GM04503 (cell line): ENCODE measurements at regions not wholly inside any gene's neighbourhood (a gene's known extent, or its start where the extent isn't known, plus 50 kb on each side); places are given as distances from the start of the nearest gene placed in this dataset.

Experiments
- DNase-seq: peaks from one replicate; pipeline ENCODE4 v3.0.0-alpha.2; 2012; ENCODE audit warnings: low read depth

DNA sequence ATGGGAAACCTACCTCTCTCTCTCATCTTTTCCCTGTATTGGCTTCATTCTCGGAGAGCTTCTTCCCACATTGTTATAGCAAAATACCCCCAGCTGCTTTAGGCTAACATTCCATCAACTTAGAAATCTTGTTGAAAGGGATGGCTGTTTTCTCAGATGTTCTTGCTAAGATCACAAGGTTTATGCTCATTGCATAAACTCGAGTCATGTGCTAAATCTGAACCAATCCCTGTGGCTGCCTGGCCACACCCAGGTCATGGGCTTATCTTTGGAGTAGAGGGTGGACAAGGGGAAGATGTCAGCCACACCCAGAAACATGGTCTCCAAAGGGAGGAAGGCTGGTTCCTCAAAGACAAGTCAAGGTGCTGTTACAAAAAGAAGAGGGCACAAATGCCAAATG lies 150.6 kb upstream of the UMPS start:
- DNase-seq: no peak

DNA sequence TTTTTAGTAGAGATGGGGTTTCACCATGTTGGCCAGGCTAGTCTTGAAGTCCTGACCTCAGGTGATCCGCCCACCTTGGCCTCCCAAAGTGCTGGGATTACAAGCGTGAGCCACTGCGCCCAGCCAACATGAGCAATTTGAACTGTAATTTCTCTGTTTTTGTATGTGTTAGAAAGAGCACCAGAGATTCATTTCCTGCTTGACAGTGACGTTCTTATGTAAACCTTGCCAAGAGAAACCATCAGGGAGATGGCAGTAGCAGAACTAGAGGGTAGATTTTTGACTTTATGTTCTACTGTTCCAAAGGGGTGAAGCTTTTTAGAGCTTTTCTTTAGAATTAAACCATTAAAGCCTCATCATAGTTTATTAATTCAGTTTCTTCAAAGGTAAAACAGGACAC lies 148.1 kb upstream of the UMPS start:
- DNase-seq: no peak

DNA sequence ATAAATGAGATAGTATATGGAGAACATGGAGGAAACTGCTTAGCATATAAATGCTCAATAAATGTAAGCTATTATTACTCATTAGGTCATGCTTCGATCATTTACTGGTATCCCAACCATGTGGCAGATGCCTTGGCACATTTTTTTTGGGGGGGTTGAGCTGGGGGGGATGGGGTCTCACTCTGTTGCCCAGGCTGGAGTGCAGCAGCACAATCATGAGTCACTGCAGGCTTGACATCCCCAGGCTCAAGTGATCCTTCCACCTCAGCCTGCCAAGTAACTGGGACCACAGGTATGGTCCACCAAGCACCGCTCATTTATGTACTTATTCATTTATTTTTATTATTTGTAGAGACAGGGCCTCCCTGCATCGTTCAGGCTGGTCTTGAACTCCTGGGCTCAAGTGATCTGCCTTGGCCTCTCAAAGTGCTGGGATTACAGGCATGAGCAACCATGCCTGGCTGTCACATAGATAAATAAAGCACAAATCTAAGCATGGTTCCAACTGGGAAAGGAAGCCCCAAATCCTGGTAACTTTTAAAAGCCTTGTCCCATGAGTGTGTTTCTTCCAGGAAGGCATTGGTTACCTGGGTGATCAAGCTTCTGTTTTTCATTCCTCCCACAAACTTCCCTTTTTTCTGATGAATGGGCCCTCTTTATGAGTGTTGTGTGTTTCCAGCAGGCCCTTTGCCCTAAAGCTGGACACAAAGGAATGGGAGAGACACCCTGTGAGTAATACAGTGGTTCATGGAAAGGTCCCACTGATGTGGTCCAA lies 147.4 kb upstream of the UMPS start:
- DNase-seq: no peak

DNA sequence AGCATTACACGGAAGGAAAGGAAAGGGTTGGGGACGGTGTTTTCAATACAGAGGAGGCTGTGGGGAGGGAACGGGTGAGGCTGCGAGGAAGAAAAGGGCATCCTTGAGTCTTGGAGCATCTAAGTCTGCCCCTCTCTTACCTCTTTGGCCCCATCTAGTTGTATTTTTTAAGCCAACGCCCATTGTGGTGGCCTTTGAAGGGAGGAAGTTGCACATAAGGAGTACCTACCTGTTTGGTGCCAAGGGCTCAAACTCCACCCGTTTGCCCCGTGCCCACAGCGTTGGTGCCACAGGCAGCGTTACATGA lies 146.1 kb upstream of the UMPS start:
- no peak for DNase-seq

DNA sequence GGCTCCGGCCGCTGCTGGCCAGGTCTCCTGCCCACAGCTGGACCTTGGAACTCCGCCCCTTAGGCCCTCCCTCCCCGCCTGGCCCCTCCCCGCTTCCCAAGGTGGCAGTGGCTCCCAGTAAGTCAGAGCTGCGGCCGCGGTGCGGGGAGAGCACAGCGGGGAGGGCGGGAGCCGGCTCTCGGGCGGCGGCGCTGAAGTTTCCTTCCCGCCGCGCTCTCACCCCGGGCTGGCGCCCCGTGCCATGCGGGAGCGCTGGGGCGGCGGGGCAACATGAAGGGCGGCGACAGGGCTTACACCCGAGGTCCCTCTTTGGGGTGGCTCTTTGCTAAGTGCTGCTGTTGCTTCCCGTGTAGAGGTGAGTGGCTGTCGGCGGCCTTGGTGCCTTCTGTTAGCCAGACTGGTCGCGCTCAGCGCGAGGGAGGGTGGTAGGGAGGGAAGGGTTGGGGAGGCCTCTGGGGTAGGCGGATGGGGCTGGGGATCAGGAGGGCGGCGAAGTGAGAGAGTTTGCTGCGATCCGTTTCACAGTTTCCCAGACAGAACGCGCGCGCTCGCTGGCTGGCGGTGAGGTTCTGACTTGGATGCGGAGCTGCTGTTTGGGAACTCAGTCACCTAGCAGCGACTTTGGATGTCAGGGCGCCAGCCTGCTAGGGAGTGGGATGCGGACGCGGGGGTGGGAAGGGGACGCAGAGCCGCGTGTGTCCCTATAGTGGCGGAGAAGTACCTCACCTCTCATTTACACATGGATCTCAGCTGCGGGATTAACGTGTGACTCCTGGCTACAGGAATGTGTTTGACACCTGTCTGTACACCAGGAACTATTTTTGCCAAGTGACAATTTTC lies 145.5 kb upstream of the UMPS start:
- DNase-seq: no peak

DNA sequence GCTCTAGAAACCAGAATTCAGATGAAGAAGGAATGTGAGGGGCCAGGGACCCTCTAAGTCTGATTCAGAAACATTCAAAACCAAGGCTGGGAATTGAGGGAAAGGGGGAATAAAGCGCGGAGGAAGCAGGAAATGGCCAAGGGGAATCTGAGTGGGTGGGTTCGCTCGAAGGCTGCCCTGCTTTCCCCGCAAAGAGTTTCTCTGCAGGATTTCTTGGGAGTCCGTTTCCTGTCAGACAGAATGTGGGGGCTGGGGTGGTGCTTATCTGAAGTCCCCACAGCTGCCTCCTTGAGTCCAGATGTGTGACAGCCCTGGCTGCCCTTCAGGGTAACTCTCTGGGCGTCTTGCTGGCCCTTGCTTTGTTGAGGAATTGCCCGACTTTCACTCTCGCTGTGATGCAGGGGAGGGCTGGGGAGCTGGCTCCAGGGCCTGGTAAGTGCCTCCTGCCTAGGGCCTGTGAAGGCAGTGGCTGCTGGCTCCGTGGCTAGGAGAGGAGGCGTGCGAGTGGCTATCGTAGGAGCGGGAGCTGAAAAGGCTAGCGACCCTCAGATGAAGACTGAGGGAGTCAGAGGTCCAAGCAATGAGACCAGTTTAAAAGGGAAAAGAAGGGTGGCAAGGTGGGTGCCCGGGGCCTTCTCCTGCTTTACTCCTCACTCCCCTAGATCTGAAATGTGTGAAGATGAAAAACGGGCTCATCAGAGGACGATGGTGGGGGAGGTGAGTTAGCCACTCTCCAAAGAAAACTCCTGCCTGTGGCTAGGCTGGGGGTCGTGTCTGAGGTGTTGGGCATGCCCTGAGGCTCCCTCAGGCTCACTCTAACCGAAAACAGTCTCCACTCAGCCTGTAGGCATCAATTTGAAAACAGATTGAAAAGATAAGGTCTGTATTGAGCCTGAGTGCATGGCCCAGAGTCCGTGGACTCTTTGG lies 143.9 kb upstream of the UMPS start:
- no peak for DNase-seq

DNA sequence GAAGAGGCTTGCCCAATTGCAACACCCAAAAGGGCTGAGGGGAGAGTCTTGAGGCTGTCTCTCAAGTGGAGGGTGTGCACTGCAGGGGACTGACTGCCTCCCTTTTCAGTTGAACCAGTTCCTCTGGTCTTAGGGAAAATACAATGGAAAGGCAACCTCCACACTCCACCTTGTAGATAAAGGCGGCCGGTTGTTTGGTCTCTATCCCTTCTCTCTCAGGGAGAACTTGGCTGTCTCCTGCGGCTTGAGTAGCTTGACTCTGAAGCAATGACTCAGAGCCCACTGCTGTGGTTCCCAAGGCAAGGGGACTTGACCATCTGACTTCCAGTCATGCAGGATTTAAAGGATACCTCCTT lies 143.2 kb upstream of the UMPS start:
- no peak for DNase-seq

DNA sequence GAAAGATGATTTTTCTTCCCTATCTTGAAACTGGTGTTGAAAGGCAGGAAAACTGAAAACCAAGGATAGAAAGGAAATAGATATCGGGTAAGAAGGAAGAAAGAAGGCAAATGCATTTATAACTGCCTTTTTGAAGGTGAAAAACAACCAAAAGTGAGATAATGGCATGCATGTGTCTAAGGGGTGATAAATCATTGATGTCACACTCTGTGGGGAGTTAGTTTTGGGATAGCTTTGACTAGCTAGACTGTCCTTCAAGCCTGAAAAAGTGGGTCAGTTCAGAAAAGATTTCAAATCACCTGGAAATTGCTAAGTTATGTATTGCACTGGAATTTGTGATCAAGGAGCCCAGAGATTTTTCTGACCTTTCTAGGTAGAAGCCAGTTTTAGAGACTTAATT lies 142.2 kb upstream of the UMPS start:
- DNase-seq: no peak

DNA sequence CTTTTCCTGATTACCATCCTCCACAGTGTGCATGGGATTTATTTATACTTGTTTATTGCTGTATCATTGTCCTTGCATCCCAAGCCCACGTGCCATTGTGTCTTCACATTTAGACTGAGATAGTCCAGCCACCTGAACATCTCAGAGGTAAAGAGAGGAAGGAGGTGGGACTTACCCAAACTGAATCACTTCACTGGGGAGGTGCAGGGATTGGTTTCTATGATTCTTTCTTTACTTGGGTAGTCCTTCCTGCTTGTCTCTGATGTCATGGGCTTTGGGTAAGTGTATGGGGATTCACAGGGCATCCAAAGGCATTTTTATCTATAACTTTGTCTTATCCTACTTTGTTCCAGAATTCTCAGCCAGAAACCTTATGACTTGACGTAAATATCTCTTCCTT lies 141.5 kb upstream of the UMPS start:
- no peak for DNase-seq

DNA sequence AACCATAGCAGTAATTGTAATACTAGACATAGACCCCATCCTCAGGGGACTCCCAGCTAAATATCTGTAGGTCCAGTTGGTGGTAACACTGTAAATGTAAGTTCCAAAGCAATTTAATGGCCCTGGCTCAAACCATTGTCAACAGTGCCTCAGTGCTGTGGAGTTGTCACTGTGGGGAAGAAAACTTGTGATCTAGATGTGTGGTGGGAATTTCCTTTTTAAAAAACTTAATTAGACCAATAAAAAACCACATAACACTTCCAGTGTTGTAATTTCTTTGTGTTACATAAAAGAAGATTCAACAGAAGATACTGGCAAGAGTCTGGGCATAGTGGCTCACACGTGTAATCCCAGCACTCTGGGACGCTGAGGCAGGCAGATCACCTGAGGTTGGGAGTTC lies 138.6 kb upstream of the UMPS start:
- no peak for DNase-seq

DNA sequence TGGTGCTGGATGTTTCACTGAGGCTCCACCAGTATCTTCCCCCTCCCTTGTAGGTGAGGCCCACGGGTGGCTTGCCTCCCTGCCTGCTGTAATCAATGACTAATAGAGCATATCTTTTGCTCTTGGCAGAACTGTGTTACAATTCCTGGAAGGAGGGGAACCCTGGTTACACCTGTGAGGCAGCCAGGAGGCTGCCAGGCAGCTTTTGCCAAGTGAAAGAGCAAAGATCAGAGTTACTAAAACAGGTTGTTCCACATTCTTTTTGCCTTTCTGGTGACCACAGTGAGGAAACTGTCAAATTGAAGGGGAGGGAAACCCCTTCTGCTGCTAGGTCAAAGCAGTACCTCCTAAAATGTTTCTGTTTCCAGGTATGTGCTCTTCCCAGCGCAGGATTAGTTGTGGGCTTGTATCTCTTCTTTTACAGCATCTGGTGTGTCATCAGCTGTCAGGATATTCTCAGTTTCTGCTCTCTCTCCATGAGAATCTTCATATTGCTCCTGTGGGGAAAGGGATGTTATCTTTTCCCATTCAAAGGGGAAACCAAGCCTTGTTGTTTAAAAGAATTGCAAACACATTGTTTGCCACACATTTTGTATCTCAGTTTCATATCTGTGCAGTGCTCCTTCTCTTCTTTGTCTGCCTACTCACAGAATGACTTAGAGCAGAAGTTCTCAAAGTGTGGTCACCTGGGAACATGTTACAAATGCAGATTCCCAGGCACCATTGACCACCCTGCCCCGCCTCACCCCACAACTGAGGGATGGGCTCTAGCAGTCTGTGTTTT lies 137.4 kb upstream of the UMPS start:
- no peak for DNase-seq

DNA sequence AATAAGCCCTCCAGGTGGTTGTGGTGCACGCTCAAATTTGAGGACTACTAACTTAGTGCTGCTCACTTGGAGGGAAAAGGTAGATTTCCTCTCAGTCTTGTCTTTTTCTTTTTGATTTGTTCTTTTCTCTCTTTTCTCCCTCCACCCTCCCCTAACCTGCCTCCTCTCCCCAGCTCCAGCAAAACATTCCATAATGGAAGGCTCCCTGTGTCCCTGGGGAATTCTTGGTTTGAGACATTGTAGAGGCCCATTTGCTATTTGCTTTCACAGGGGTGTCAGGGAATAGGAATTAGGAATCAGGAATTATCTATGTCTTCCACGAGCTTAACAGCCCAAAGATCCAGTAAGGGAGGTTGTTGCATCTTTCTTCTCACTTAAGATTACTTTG lies 136.8 kb upstream of the UMPS start:
- DNase-seq: no peak

DNA sequence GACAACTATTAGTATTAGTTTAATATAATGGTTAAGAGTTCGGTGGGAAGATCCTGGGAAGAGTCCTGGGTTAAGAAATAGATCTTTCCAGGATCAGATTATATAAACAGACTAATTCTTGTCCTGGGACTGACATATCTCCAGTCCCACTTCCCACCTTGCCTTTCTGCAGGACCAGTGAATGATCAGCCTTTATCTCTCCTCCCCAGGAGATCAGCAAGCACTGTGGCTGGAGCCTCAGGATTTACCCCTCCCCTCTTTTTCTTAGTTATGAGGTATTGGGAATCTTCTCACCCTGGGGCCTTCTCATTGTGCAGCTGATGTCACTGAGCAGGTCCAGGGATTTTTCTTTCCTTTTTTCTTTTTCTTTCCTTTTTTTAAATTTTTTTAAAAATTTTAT lies 135.7 kb upstream of the UMPS start:
- DNase-seq: no peak

DNA sequence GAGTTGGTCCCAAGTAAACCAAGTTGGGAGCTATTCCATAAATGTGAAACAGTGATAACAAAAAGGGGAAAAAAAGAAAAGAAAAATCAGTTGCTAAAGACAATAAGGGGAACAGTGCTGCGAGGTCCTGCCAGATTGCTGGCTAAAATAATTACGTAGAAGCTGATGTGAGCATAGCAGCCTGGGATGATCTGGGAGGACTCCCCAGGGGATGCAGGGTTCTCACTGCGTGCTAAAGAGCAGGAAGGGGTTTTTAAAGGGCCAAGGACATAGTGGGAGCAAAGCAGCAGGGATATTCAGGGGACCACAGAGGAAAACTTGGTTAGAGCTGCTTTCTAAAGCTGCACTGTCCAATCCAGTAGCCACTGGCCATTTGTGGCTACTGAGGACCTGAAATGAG lies 133.0 kb upstream of the UMPS start:
- DNase-seq: no peak

DNA sequence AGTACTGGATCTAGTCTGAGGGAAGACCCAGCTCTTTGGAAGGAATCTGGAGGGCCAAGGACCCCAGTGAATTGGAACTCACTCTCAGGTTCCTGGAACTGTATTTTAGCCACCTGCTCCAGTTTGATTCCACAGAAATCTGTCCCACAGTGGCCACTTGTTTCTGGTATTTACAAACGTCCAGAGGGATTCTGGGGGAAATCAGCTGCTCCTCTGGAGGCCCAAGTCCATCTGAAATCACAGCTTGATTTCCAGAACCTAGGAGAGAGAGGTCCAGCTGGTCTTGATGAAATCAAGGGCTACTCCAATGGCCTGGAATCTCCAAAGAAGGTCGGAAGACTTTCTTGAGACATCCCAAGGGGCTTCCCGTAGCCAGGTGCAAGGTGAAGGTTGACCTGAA lies 132.3 kb upstream of the UMPS start:
- no peak for DNase-seq

DNA sequence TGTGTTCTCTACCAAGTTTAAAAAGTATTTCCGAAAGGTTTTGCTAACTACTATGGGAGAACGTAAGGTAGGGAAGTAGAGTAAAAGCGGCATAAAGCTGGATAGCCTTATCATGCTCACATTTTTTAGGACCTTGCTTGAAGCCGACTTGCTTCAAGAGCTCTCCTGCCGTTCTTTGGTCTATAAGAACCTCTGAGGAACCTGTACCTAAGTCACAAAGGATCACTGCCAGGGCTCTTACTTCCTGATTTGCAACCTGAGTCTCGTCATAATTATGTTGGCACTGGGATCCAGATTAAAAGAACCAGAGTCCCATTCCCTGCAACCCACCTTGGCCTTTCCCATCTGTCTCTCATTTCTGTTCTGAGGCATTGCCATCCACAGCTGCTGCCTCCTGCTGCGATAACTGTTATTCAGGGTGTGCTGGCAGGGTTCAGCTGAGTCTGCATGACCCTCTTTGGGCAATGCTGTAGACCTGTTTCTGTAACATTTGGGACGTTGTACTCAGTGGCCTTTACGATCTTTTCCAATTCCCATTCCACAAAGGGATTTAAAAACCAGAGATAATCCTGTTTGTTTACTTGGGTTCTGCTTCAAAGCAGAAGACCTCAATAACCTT lies 131.0 kb upstream of the UMPS start:
- DNase-seq: no peak

DNA sequence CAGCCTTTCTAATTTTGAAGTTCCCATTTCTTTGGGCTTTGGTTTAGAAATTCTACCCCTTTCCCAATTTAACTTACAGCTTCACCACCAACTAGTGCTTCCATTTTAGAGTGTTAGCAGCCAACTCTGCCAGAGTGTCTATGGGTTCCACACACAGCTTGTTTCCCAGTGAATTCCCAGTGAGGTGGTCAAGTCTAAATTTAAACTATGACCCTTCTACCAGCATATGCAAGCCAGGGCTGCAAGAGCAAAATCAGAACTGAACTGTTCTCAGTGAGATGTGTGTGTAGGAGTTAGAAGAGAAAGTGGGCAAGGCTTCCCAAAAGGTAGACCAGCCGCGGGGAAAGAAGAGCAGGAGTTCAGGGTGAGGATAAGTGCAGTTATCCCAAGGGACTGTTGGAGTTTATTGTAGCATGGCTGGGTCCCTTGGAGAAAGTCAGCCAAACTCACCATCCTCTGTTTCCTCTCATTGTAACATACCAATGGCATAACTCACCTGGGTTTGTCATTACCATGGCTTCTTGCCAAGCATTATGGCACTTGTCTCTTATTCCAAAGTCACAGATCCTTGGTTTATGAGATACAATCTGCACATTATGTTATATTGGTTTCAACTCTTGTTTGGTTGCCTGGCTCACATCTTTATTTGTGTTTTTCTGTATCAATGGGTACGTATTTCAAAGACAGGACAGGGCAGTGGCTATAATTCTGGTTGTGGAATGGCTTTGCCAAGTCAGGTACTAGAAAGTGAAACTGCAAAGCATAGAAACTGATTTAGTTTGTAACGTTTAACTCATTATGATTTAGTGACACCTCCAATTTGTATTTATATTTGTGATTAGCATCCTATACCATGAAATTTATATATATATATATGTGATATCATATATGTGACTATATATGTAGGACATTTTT lies 130.2 kb upstream of the UMPS start:
- no peak for DNase-seq

DNA sequence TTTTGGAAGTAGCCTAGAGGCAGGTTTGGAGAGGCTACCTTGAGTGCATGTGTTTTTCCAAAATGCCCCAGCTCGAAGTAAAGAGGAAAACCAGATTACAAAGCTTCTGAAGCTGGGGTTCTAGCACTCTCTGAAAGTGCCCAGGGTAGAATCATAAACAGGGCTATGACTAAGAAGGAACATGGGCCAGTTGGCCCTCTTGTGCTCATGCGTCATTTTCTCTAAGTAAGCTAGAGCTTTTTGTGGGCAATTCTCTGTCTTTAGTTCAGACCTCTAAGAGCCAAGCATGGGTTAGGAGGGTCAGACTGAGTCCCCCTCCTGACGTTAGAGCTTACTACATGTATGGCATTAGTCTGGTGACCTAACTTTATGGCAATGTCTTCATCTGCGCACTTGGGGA lies 129.5 kb upstream of the UMPS start:
- DNase-seq: no peak

DNA sequence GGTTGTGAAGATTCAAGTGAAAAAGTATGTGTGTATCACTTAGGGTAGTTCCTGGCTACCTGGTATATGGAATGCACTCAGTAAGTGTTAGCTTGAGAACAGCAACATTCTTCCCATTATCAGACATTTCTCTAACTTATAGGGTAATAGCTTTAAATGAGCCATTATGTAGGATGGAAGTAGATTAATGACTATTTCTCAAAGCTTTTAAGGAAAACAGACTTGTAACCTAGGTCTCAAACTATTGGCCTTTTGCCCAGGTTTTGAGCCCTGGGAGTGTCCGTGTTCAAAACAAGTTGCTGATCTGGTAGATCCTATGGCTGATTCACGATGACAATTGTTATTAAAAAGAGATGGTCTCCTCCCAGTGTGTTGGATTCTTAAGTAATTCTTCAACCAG lies 129.1 kb upstream of the UMPS start:
- no peak for DNase-seq

DNA sequence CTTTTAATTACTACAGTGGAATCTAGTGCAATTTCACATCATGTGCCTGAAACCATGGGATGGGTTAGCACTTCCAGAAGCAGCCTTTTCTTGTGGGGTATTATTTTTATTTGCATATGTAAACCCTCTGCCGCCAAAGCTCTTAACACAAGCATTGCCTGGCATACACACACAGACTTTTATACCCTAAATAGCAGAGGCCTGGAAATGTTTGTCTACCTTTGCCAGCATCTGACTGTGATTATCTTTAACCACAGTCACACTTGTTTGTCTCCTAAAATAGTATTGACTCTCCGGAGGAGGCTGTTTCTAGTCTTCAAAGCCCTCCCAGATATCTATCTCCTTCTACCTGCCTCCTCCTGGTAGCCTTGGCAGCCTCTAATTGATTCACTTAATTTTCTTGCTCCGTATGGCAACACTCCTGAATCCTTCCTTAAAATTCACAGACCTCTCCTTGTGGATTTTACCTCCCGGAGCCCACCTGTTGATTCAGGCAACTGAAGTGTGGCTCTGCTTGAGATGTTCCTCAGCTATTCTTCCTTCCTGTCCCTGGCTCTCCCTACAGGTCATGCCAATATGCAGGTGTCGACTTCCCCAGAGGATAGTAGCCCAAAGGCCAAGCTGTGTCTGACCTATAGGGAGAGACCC lies 127.1 kb upstream of the UMPS start:
- no peak for DNase-seq
